ENCODE measurements at regions not wholly inside any gene's neighbourhood (a gene's known extent, or its start where the extent isn't known, plus 50 kb on each side); places are given as distances from the start of the nearest gene placed in this dataset.

DNA sequence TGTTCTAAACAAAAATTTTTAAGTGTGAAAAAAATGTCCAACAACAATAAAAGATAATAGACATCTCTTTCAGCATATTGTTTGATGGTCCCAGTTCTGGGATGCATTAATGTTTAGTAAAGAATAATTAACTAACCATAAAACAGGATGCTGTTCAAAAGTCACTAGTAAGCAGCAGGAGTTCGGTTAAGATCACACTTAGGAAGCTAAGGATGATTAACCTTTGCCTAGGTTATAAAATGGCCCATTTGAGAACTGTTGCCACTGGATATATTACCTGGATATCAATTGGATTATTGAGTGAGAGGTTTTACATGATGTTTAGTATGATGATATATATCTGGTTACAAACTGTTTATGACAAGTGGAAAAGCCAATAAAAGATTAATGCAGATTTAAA is 171.7 kb downstream of the ATG4C start:
- Mint-ChIP-seq H3K9me3 (no peaks in the 10 kb centered on the region), H3K4me1 (ENCODE audit: low read depth) (no peaks in the 10 kb centered on the region), H3K27ac (no peak overlapping the region), H3K4me3 (no peak overlapping the region), H3K36me3 (ENCODE audit: low read depth) (no peaks in the 10 kb centered on the region), H3K27me3 (ENCODE audit: low read depth) (peaks cover 3% of the 10 kb centered on the region)
- no peak for DNase-seq (ENCODE audit: low spot score)

DNA sequence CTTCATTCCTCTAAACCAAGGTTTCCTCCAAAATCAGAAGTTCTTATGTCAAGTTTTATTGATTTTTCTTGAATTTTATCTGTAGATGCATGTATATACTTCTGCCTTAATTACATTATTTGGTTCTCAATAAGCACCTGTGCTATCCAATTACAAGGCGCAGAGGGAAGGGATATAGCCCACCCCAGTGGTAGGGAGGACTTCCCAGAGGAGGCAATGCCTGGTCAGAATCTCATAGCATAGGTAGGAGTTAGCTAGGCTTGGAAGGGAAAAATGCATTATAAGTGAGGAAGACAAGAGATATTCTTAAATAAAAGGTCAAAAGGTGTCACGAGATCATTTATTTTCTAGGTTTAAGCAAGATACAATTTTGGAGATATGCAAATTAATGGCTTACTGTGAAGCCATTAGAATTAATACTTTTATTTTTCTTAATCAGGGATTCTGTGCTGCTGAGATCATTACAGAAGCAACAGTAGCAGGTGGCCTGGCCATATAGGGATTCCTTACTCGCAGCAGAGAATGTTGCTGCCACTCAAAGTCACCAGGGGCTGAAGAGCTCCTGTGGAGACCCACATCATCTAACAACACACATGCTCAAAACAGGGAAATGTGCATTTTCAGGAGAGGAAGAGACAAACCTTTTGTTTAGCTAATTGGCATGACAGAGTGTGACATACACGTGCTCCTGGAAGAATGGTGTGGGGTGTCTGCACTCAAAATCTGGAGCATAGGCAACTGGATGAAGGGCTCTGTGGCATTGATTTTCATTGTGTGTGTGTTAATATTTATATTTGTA is 178.3 kb downstream of the ATG4C start:
- Mint-ChIP-seq H3K9me3 (no peaks in the 10 kb centered on the region), H3K4me3 (no peak overlapping the region), H3K27ac (no peak overlapping the region)

GRCh38 chr1:62962901-62963776 is 179.2 kb downstream of the ATG4C start:
- H3K36me3 Mint-ChIP-seq (ENCODE audit: low read depth), result no peaks in the 10 kb centered on the region
- H3K4me1 Mint-ChIP-seq (ENCODE audit: low read depth), result no peaks in the 10 kb centered on the region
- H3K27me3 Mint-ChIP-seq (ENCODE audit: low read depth), result peaks cover 2% of the 10 kb centered on the region
- H3K4me3 Mint-ChIP-seq, result no peak overlapping the region
- no peak for DNase-seq (ENCODE audit: low spot score)
- no peaks in the 10 kb centered on the region for H3K9me3 Mint-ChIP-seq
- H3K27ac Mint-ChIP-seq, result no peak overlapping the region

More for the DNA sequence above, 178.3 kb downstream of the ATG4C start:
- no peaks in the 10 kb centered on the region for H3K4me1 Mint-ChIP-seq (ENCODE audit: low read depth)
- no peaks in the 10 kb centered on the region for H3K36me3 Mint-ChIP-seq (ENCODE audit: low read depth)
- H3K27me3 Mint-ChIP-seq (ENCODE audit: low read depth), result peaks cover 3% of the 10 kb centered on the region
- DNase-seq (ENCODE audit: low spot score), result no peak

- no peaks in the 10 kb centered on the region for H3K4me1 Mint-ChIP-seq (ENCODE audit: low read depth)
- no peak for DNase-seq (ENCODE audit: low spot score)
- H3K36me3 Mint-ChIP-seq (ENCODE audit: low read depth), result no peaks in the 10 kb centered on the region
- H3K27me3 Mint-ChIP-seq (ENCODE audit: low read depth), result no peaks in the 10 kb centered on the region
- H3K4me3 Mint-ChIP-seq, result no peak overlapping the region
- H3K9me3 Mint-ChIP-seq, result no peaks in the 10 kb centered on the region
- no peak overlapping the region for H3K27ac Mint-ChIP-seq
Observed at GRCh38 chr1:62964141-62964540, 180.2 kb downstream of the ATG4C start.

DNA sequence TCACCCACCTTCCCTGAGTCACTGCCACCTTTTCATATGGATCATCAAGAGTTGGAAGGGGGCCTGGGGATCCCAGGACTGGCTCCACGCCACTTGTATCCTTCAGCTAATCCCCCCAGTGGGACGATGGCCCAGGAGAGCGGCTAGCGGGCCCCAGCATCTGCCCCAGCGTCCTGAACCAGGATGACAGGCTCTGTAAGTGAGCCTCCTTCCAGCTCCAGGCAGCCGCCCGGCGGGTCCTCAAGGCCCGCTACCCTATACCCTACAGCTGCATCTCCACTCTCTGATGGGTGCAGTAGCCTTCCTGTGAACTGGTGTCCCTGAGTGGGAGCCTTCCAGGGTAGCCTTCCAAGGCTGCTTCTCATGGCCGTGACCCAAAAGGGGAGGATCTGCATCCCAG is 183.1 kb downstream of the ATG4C start:
- Mint-ChIP-seq H3K4me1 (ENCODE audit: low read depth) (no peaks in the 10 kb centered on the region), H3K9me3 (no peaks in the 10 kb centered on the region), H3K4me3 (no peak overlapping the region), H3K27me3 (ENCODE audit: low read depth) (no peaks in the 10 kb centered on the region), H3K36me3 (ENCODE audit: low read depth) (no peaks in the 10 kb centered on the region), H3K27ac (no peak overlapping the region)
- DNase-seq (ENCODE audit: low spot score), result no peak

DNA sequence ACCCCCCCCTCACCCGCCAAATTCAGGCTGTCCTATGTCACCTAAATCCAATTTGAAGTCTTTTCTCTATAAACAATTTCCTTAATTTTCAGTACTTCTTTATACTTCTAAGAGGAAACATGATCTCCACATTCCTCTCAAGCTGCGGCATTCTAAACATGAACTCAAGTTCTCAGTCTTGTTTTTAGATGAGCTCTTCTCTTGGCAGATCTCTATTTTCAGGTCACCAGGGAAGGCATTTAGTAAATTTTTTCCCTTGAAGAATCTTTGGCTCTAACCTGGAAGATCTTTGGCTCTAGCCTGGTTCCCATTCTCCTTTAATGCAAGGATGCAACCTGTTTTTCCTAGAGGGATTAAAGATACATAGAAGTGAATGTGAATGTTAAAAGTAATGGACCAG is 193.4 kb downstream of the ATG4C start:
- Mint-ChIP-seq H3K4me1 (ENCODE audit: low read depth) (no peaks in the 10 kb centered on the region), H3K27me3 (ENCODE audit: low read depth) (peaks cover 2% of the 10 kb centered on the region), H3K4me3 (no peak overlapping the region), H3K27ac (no peak overlapping the region), H3K9me3 (no peaks in the 10 kb centered on the region), H3K36me3 (ENCODE audit: low read depth) (no peaks in the 10 kb centered on the region)
- DNase-seq (ENCODE audit: low spot score), result no peak

GRCh38 chr1:62978741-62979140 is 194.8 kb downstream of the ATG4C start:
- Mint-ChIP-seq H3K27me3 (ENCODE audit: low read depth) (peaks cover 2% of the 10 kb centered on the region), H3K4me3 (no peak overlapping the region), H3K36me3 (ENCODE audit: low read depth) (no peaks in the 10 kb centered on the region), H3K9me3 (no peaks in the 10 kb centered on the region), H3K4me1 (ENCODE audit: low read depth) (no peaks in the 10 kb centered on the region), H3K27ac (no peak overlapping the region)
- DNase-seq (ENCODE audit: low spot score), result no peak

DNA sequence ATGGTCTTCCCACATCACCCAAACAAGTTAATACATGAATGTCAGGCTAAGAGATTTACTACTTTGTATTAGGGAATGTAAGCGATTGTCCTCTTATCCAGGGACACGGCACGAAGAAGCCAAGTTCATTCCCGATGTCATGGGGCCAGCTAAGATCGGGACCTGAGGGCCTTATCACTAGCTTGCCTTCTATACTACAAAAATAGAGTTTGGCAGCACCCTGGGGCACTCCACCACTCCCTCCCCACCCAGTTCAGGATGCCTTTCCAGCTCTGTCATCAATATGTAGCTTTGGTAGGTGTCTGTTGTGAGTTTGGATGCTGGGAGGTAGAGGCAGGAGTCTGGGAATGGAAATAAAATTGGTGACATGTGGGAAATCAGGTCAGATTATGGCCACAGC is 197.5 kb downstream of the ATG4C start:
- H3K4me3 Mint-ChIP-seq, result no peak overlapping the region
- H3K36me3 Mint-ChIP-seq (ENCODE audit: low read depth), result no peaks in the 10 kb centered on the region
- DNase-seq (ENCODE audit: low spot score), result no peak
- no peaks in the 10 kb centered on the region for H3K9me3 Mint-ChIP-seq
- no peaks in the 10 kb centered on the region for H3K4me1 Mint-ChIP-seq (ENCODE audit: low read depth)
- H3K27ac Mint-ChIP-seq, result no peak overlapping the region
- H3K27me3 Mint-ChIP-seq (ENCODE audit: low read depth), result peaks cover 2% of the 10 kb centered on the region

- Mint-ChIP-seq H3K4me3 (no peak overlapping the region), H3K27ac (no peak overlapping the region), H3K9me3 (no peaks in the 10 kb centered on the region), H3K27me3 (ENCODE audit: low read depth) (peaks cover 5% of the 10 kb centered on the region), H3K36me3 (ENCODE audit: low read depth) (no peaks in the 10 kb centered on the region), H3K4me1 (ENCODE audit: low read depth) (no peaks in the 10 kb centered on the region)
- no peak for DNase-seq (ENCODE audit: low spot score)
Observed at GRCh38 chr1:62988867-62989266, 204.9 kb downstream of the ATG4C start.

DNA sequence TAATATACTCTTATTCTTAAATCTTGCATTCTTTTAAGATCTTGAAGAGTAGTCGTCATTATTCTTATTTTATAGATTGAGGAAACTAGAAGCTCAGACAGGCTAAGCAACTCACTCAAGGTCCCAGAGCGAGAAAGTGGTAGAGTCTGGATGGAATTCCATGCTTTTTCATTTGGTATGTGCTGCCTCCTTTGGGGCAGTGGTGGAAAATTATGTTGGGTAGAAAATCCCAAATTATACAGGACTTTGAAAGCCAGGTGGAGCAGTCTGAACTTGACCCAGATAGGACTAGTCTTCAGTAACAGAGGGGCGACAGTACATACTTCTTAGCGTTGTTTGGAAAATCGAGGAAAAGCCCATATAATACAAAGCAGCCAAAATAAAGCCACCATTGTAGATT is 205.6 kb downstream of the ATG4C start:
- Mint-ChIP-seq H3K36me3 (ENCODE audit: low read depth) (no peaks in the 10 kb centered on the region), H3K9me3 (no peaks in the 10 kb centered on the region), H3K27ac (no peak overlapping the region), H3K4me3 (no peak overlapping the region), H3K4me1 (ENCODE audit: low read depth) (no peaks in the 10 kb centered on the region), H3K27me3 (ENCODE audit: low read depth) (peaks cover 5% of the 10 kb centered on the region)
- no peak for DNase-seq (ENCODE audit: low spot score)

DNA sequence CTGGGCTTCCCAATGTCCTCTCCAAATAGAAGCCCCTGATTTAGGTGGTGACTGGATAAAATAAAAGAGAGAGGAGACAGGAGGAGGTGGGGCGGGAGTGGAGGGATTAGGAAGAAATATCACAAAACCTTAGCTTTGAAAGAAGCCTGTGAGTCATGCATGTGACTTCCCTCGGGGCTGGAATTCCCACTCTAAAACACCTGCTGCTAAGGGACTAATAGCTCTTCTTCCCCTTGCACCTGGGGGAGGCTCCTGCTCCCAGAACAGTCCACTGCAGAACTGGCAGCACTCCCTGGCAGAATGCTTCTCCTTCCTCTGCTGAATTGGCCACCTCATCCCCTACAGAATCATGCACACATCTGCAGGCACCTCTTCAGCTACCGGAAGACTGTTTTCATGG is 207.2 kb downstream of the ATG4C start:
- no peaks in the 10 kb centered on the region for H3K36me3 Mint-ChIP-seq (ENCODE audit: low read depth)
- H3K4me1 Mint-ChIP-seq (ENCODE audit: low read depth), result no peaks in the 10 kb centered on the region
- H3K27ac Mint-ChIP-seq, result no peak overlapping the region
- no peak for DNase-seq (ENCODE audit: low spot score)
- peaks cover 5% of the 10 kb centered on the region for H3K27me3 Mint-ChIP-seq (ENCODE audit: low read depth)
- no peaks in the 10 kb centered on the region for H3K9me3 Mint-ChIP-seq
- H3K4me3 Mint-ChIP-seq, result no peak overlapping the region

DNA sequence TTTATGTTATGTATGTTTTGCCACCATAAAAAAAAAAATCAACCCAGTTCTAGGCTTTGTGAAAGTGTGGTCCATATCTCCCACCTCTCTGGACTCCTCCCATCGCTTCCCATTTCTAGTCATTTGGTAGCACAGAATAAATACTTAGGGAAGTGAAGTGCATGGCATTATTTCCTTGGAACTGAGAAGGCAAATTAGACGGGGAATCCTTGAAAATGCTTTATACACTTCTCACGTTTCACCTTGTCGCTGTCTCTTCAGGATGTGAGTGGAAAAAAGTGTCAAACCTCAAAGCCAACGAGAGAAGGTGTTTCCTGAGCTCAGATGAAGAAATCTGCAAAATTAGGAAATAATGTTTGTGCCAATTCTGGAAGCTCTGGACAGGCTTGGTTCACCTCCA is 209.9 kb downstream of the ATG4C start:
- no peak for DNase-seq (ENCODE audit: low spot score)
- H3K9me3 Mint-ChIP-seq, result no peaks in the 10 kb centered on the region
- no peaks in the 10 kb centered on the region for H3K4me1 Mint-ChIP-seq (ENCODE audit: low read depth)
- no peak overlapping the region for H3K4me3 Mint-ChIP-seq
- no peaks in the 10 kb centered on the region for H3K36me3 Mint-ChIP-seq (ENCODE audit: low read depth)
- H3K27me3 Mint-ChIP-seq (ENCODE audit: low read depth), result peaks cover 5% of the 10 kb centered on the region
- H3K27ac Mint-ChIP-seq, result no peak overlapping the region

GRCh38 chr1:62995173-62995572 is 211.2 kb downstream of the ATG4C start:
- no peaks in the 10 kb centered on the region for H3K36me3 Mint-ChIP-seq (ENCODE audit: low read depth)
- no peaks in the 10 kb centered on the region for H3K9me3 Mint-ChIP-seq
- no peaks in the 10 kb centered on the region for H3K4me1 Mint-ChIP-seq (ENCODE audit: low read depth)
- no peak overlapping the region for H3K4me3 Mint-ChIP-seq
- DNase-seq (ENCODE audit: low spot score), result no peak
- peaks cover 6% of the 10 kb centered on the region for H3K27me3 Mint-ChIP-seq (ENCODE audit: low read depth)
- no peak overlapping the region for H3K27ac Mint-ChIP-seq

DNA sequence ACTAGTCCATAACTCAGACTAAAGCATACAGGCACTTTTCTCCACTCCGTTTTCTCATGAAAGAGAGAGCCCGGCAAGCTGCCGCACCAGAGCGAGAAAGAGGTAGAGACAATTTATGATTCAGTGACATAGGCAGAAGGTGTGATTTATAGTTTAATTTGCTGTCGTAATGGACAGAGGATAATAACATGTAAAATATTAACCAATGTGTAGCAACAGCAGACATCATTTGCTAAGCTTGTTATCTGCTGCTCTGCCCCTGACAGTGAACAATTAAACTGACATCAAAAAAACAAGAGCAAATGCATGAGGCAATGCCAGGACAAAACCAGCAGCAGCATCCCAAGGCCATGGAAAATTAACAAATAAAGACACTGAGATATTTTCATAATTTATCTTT is 214.0 kb downstream of the ATG4C start:
- Mint-ChIP-seq H3K27me3 (ENCODE audit: low read depth) (peaks cover 4% of the 10 kb centered on the region), H3K27ac (no peak overlapping the region), H3K36me3 (ENCODE audit: low read depth) (no peaks in the 10 kb centered on the region), H3K4me3 (no peak overlapping the region), H3K4me1 (ENCODE audit: low read depth) (no peaks in the 10 kb centered on the region), H3K9me3 (no peaks in the 10 kb centered on the region)
- DNase-seq (ENCODE audit: low spot score), result no peak

Data from T-helper 2 cell treated with Interferon-gamma antibody and Interleukin-4, amounts not matched to agents 5 μg/mL and 100 μg/mL, for 36 hours (primary cell).